ENCODE measurements at regions not wholly inside any gene's neighbourhood (a gene's known extent, or its start where the extent isn't known, plus 50 kb on each side); places are given as distances from the start of the nearest gene placed in this dataset.

GRCh38 chr6:97412511-97412910 is 129.5 kb upstream of the MMS22L start:
- no peaks in the 10 kb centered on the region for H3K36me3 ChIP-seq (ENCODE audit: control insufficient read depth, insufficient read depth, low read length)
- peaks cover 4% of the 10 kb centered on the region for H3K4me1 ChIP-seq (ENCODE audit: control insufficient read depth, insufficient read depth, low read length)
- H3K27me3 ChIP-seq (ENCODE audit: control insufficient read depth, insufficient read depth, low read length) = no peaks in the 10 kb centered on the region
- no peaks in the 10 kb centered on the region for H3K9me3 ChIP-seq (ENCODE audit: control insufficient read depth, insufficient read depth, low read length)
- no peak overlapping the region for H3K4me3 ChIP-seq (ENCODE audit: low read depth, low read length)
- no peak overlapping the region for H3K9ac ChIP-seq (ENCODE audit: low read depth, low read length)

GRCh38 chr6:97422171-97422570 is 139.2 kb upstream of the MMS22L start:
- H3K27me3 ChIP-seq (ENCODE audit: control insufficient read depth, insufficient read depth, low read length) = peaks cover 67% of the 10 kb centered on the region

GRCh38 chr6:97423190-97423589 is 140.2 kb upstream of the MMS22L start:
- Histone ChIP-seq H3K9me3 (ENCODE audit: control insufficient read depth, insufficient read depth, low read length) (no peaks in the 10 kb centered on the region), H3K4me3 (ENCODE audit: low read depth, low read length) (no peak overlapping the region), H3K27me3 (ENCODE audit: control insufficient read depth, insufficient read depth, low read length) (peaks cover 73% of the 10 kb centered on the region), H3K4me1 (ENCODE audit: control insufficient read depth, insufficient read depth, low read length) (no peaks in the 10 kb centered on the region), H3K9ac (ENCODE audit: low read depth, low read length) (no peak overlapping the region), H3K36me3 (ENCODE audit: control insufficient read depth, insufficient read depth, low read length) (no peaks in the 10 kb centered on the region)

More at GRCh38 chr6:97422171-97422570, 139.2 kb upstream of the MMS22L start:
- Histone ChIP-seq H3K9me3 (ENCODE audit: control insufficient read depth, insufficient read depth, low read length) (no peaks in the 10 kb centered on the region), H3K9ac (ENCODE audit: low read depth, low read length) (no peak overlapping the region), H3K4me3 (ENCODE audit: low read depth, low read length) (no peak overlapping the region), H3K4me1 (ENCODE audit: control insufficient read depth, insufficient read depth, low read length) (no peaks in the 10 kb centered on the region), H3K36me3 (ENCODE audit: control insufficient read depth, insufficient read depth, low read length) (no peaks in the 10 kb centered on the region)

GRCh38 chr6:97427648-97428047 is 144.6 kb upstream of the MMS22L start:
- peaks cover 47% of the 10 kb centered on the region for H3K27me3 ChIP-seq (ENCODE audit: control insufficient read depth, insufficient read depth, low read length)
- H3K9me3 ChIP-seq (ENCODE audit: control insufficient read depth, insufficient read depth, low read length) = no peaks in the 10 kb centered on the region
- H3K36me3 ChIP-seq (ENCODE audit: control insufficient read depth, insufficient read depth, low read length) = no peaks in the 10 kb centered on the region
- no peak overlapping the region for H3K9ac ChIP-seq (ENCODE audit: low read depth, low read length)
- no peak overlapping the region for H3K4me3 ChIP-seq (ENCODE audit: low read depth, low read length)
- no peaks in the 10 kb centered on the region for H3K4me1 ChIP-seq (ENCODE audit: control insufficient read depth, insufficient read depth, low read length)

- Histone ChIP-seq H3K9ac (ENCODE audit: low read depth, low read length) (no peak overlapping the region), H3K9me3 (ENCODE audit: control insufficient read depth, insufficient read depth, low read length) (no peaks in the 10 kb centered on the region), H3K27me3 (ENCODE audit: control insufficient read depth, insufficient read depth, low read length) (no peaks in the 10 kb centered on the region), H3K36me3 (ENCODE audit: control insufficient read depth, insufficient read depth, low read length) (no peaks in the 10 kb centered on the region), H3K4me1 (ENCODE audit: control insufficient read depth, insufficient read depth, low read length) (no peaks in the 10 kb centered on the region), H3K4me3 (ENCODE audit: low read depth, low read length) (no peak overlapping the region)
These were observed 154.1 kb upstream of the MMS22L start for GRCh38 chr6:97437087-97437486.

- Histone ChIP-seq H3K27me3 (ENCODE audit: control insufficient read depth, insufficient read depth, low read length) (no peaks in the 10 kb centered on the region), H3K4me3 (ENCODE audit: low read depth, low read length) (no peak overlapping the region), H3K9ac (ENCODE audit: low read depth, low read length) (no peak overlapping the region), H3K36me3 (ENCODE audit: control insufficient read depth, insufficient read depth, low read length) (no peaks in the 10 kb centered on the region), H3K9me3 (ENCODE audit: control insufficient read depth, insufficient read depth, low read length) (no peaks in the 10 kb centered on the region), H3K4me1 (ENCODE audit: control insufficient read depth, insufficient read depth, low read length) (no peaks in the 10 kb centered on the region)
These were observed 155.1 kb upstream of the MMS22L start for GRCh38 chr6:97438011-97438671.

GRCh38 chr6:97440590-97441176 is 157.7 kb upstream of the MMS22L start:
- Histone ChIP-seq H3K36me3 (ENCODE audit: control insufficient read depth, insufficient read depth, low read length) (no peaks in the 10 kb centered on the region), H3K4me3 (ENCODE audit: low read depth, low read length) (no peak overlapping the region), H3K9me3 (ENCODE audit: control insufficient read depth, insufficient read depth, low read length) (no peaks in the 10 kb centered on the region), H3K4me1 (ENCODE audit: control insufficient read depth, insufficient read depth, low read length) (no peaks in the 10 kb centered on the region), H3K9ac (ENCODE audit: low read depth, low read length) (no peak overlapping the region), H3K27me3 (ENCODE audit: control insufficient read depth, insufficient read depth, low read length) (no peaks in the 10 kb centered on the region)

- H3K9ac ChIP-seq (ENCODE audit: low read depth, low read length) = no peak overlapping the region
- H3K36me3 ChIP-seq (ENCODE audit: control insufficient read depth, insufficient read depth, low read length) = no peaks in the 10 kb centered on the region
- H3K4me1 ChIP-seq (ENCODE audit: control insufficient read depth, insufficient read depth, low read length) = no peaks in the 10 kb centered on the region
- no peaks in the 10 kb centered on the region for H3K9me3 ChIP-seq (ENCODE audit: control insufficient read depth, insufficient read depth, low read length)
- no peak overlapping the region for H3K4me3 ChIP-seq (ENCODE audit: low read depth, low read length)
- no peaks in the 10 kb centered on the region for H3K27me3 ChIP-seq (ENCODE audit: control insufficient read depth, insufficient read depth, low read length)
These were observed 160.5 kb upstream of the MMS22L start for GRCh38 chr6:97443408-97444080.

- H3K36me3 ChIP-seq (ENCODE audit: control insufficient read depth, insufficient read depth, low read length) = no peaks in the 10 kb centered on the region
- H3K9ac ChIP-seq (ENCODE audit: low read depth, low read length) = no peak overlapping the region
- H3K4me3 ChIP-seq (ENCODE audit: low read depth, low read length) = no peak overlapping the region
- no peaks in the 10 kb centered on the region for H3K27me3 ChIP-seq (ENCODE audit: control insufficient read depth, insufficient read depth, low read length)
- H3K4me1 ChIP-seq (ENCODE audit: control insufficient read depth, insufficient read depth, low read length) = no peaks in the 10 kb centered on the region
- no peaks in the 10 kb centered on the region for H3K9me3 ChIP-seq (ENCODE audit: control insufficient read depth, insufficient read depth, low read length)
These were observed 162.4 kb upstream of the MMS22L start for GRCh38 chr6:97445407-97445806.

GRCh38 chr6:97449444-97449966 is 166.5 kb upstream of the MMS22L start:
- H3K4me1 ChIP-seq (ENCODE audit: control insufficient read depth, insufficient read depth, low read length) = no peaks in the 10 kb centered on the region
- no peak overlapping the region for H3K4me3 ChIP-seq (ENCODE audit: low read depth, low read length)
- no peaks in the 10 kb centered on the region for H3K27me3 ChIP-seq (ENCODE audit: control insufficient read depth, insufficient read depth, low read length)
- H3K9me3 ChIP-seq (ENCODE audit: control insufficient read depth, insufficient read depth, low read length) = no peaks in the 10 kb centered on the region
- H3K9ac ChIP-seq (ENCODE audit: low read depth, low read length) = no peak overlapping the region
- H3K36me3 ChIP-seq (ENCODE audit: control insufficient read depth, insufficient read depth, low read length) = no peaks in the 10 kb centered on the region

GRCh38 chr6:97450087-97450486 is 167.1 kb upstream of the MMS22L start:
- Histone ChIP-seq H3K4me3 (ENCODE audit: low read depth, low read length) (no peak overlapping the region), H3K36me3 (ENCODE audit: control insufficient read depth, insufficient read depth, low read length) (no peaks in the 10 kb centered on the region), H3K27me3 (ENCODE audit: control insufficient read depth, insufficient read depth, low read length) (no peaks in the 10 kb centered on the region), H3K9ac (ENCODE audit: low read depth, low read length) (no peak overlapping the region), H3K9me3 (ENCODE audit: control insufficient read depth, insufficient read depth, low read length) (no peaks in the 10 kb centered on the region), H3K4me1 (ENCODE audit: control insufficient read depth, insufficient read depth, low read length) (no peaks in the 10 kb centered on the region)

GRCh38 chr6:97456070-97456469 is 173.1 kb upstream of the MMS22L start:
- H3K9me3 ChIP-seq (ENCODE audit: control insufficient read depth, insufficient read depth, low read length) = no peaks in the 10 kb centered on the region
- no peaks in the 10 kb centered on the region for H3K27me3 ChIP-seq (ENCODE audit: control insufficient read depth, insufficient read depth, low read length)
- H3K4me1 ChIP-seq (ENCODE audit: control insufficient read depth, insufficient read depth, low read length) = no peaks in the 10 kb centered on the region
- H3K9ac ChIP-seq (ENCODE audit: low read depth, low read length) = no peak overlapping the region
- no peak overlapping the region for H3K4me3 ChIP-seq (ENCODE audit: low read depth, low read length)
- H3K36me3 ChIP-seq (ENCODE audit: control insufficient read depth, insufficient read depth, low read length) = no peaks in the 10 kb centered on the region
